H9 (cell line): ENCODE measurements at regions not wholly inside any gene's neighbourhood (a gene's known extent, or its start where the extent isn't known, plus 50 kb on each side); places are given as distances from the start of the nearest gene placed in this dataset.

Source experiments
- DNase-seq: peaks from one replicate; pipeline ENCODE4 v3.0.0-alpha.2; 2017
- H2AFZ ChIP-seq: one replicate; pipeline ENCODE4 v1.6.1; 2013; ENCODE audit warnings: mild to moderate bottlenecking, low read length, control low read depth, moderate library complexity
- H2AK5ac ChIP-seq: 2 replicates; pipeline ENCODE4 v1.6.1; 2013; ENCODE audit warnings: low read length, control low read depth, mixed read lengths; ENCODE audit not compliant: insufficient read length
- H2BK120ac ChIP-seq: one replicate; pipeline ENCODE4 v1.6.1; 2013; ENCODE audit warnings: low read depth, mild to moderate bottlenecking, low read length, control low read depth, inconsistent platforms; ENCODE audit not compliant: poor library complexity, severe bottlenecking
- H2BK12ac ChIP-seq: 2 replicates; pipeline ENCODE4 v1.6.1; 2013; ENCODE audit warnings: low read length, control low read depth, mixed read lengths, low read depth; ENCODE audit not compliant: insufficient read length
- H2BK15ac ChIP-seq: 2 replicates; pipeline ENCODE4 v1.6.1; 2013; ENCODE audit warnings: low read depth, low read length, control low read depth
- H2BK20ac ChIP-seq: one replicate; pipeline ENCODE4 v1.6.1; 2013; ENCODE audit warnings: low read depth, mild to moderate bottlenecking, low read length, control low read depth, inconsistent platforms; ENCODE audit not compliant: poor library complexity, severe bottlenecking
- H2BK5ac ChIP-seq: 2 replicates; pipeline ENCODE4 v1.6.1; 2013; ENCODE audit warnings: low read length, control low read depth, mixed read lengths; ENCODE audit not compliant: insufficient read length
- H3K14ac ChIP-seq: 2 replicates; pipeline ENCODE4 v1.6.1; 2013; ENCODE audit warnings: low read length, control low read depth; ENCODE audit not compliant: insufficient read depth
- H3K18ac ChIP-seq: 2 replicates; pipeline ENCODE4 v1.6.1; 2013; ENCODE audit warnings: low read depth, mild to moderate bottlenecking, mixed read lengths, low read length, control low read depth; ENCODE audit not compliant: insufficient read length
- H3K23ac ChIP-seq: 2 replicates; pipeline ENCODE4 v1.6.1; 2013; ENCODE audit warnings: low read length, control low read depth, mixed read lengths, low read depth; ENCODE audit not compliant: insufficient read length
- H3K23me2 ChIP-seq: 2 replicates; pipeline ENCODE4 v1.6.1; 2013; ENCODE audit warnings: low read depth, mild to moderate bottlenecking, mixed read lengths, low read length, control low read depth; ENCODE audit not compliant: insufficient read length, poor library complexity, severe bottlenecking
- H3K27ac ChIP-seq: 2 replicates; pipeline ENCODE4 v1.5.1; 2013; ENCODE audit warnings: low read length, control low read depth, mixed read lengths, low read depth; ENCODE audit not compliant: insufficient read length
- H3K27me3 ChIP-seq: 2 replicates; pipeline ENCODE4 v1.6.1; 2013; ENCODE audit warnings: low read length, control low read depth, inconsistent platforms; ENCODE audit not compliant: insufficient read depth
- H3K4ac ChIP-seq: 2 replicates; pipeline ENCODE4 v1.6.1; 2013; ENCODE audit warnings: low read depth, mild to moderate bottlenecking, control low read depth, inconsistent platforms, low read length, moderate library complexity
- H3K4me1 ChIP-seq: 2 replicates; pipeline ENCODE4 v1.6.1; 2013; ENCODE audit warnings: low read length, control low read depth, inconsistent platforms; ENCODE audit not compliant: insufficient read depth
- H3K4me2 ChIP-seq: 2 replicates; pipeline ENCODE4 v1.6.1; 2013; ENCODE audit warnings: low read length, control low read depth, mixed read lengths; ENCODE audit not compliant: insufficient read length, insufficient read depth
- H3K56ac ChIP-seq: 2 replicates; pipeline ENCODE4 v1.6.1; 2013; ENCODE audit warnings: low read depth, mild to moderate bottlenecking, mixed read lengths, low read length, control low read depth; ENCODE audit not compliant: insufficient read length
- H3K79me1 ChIP-seq: 2 replicates; pipeline ENCODE4 v1.6.1; 2013; ENCODE audit warnings: low read depth, mild to moderate bottlenecking, moderate library complexity, low read length, control low read depth, inconsistent platforms; ENCODE audit not compliant: insufficient read depth, poor library complexity, severe bottlenecking
- H3K79me2 ChIP-seq: 2 replicates; pipeline ENCODE4 v1.6.1; 2013; ENCODE audit warnings: low read length, control low read depth, inconsistent platforms; ENCODE audit not compliant: insufficient read depth
- H3K9ac ChIP-seq: 2 replicates; pipeline ENCODE4 v1.6.1; 2013; ENCODE audit warnings: low read length, control low read depth, mixed read lengths; ENCODE audit not compliant: insufficient read length; ENCODE audit errors: extremely low read depth
- H3K9me3 ChIP-seq: one replicate; pipeline ENCODE4 v1.6.1; 2013; ENCODE audit warnings: low read depth, low read length, inconsistent platforms; ENCODE audit not compliant: control insufficient read depth
- H3T11ph ChIP-seq: one replicate; pipeline ENCODE4 v1.6.1; 2013; ENCODE audit warnings: mild to moderate bottlenecking, low read length, control low read depth, inconsistent platforms
- H4K20me1 ChIP-seq: one replicate; pipeline ENCODE4 v1.6.1; 2013; ENCODE audit not compliant: control insufficient read depth, insufficient read length, insufficient read depth
- H4K5ac ChIP-seq: 2 replicates; pipeline ENCODE4 v1.6.1; 2013; ENCODE audit warnings: low read depth, mild to moderate bottlenecking, mixed read lengths, low read length, control low read depth; ENCODE audit not compliant: insufficient read length
- H4K8ac ChIP-seq: replicated peaks from 2 replicates; pipeline ENCODE4 v1.6.1; 2013; ENCODE audit warnings: low read length, control low read depth, mixed read lengths, low read depth; ENCODE audit not compliant: insufficient read length
- H4K91ac ChIP-seq: 2 replicates; pipeline ENCODE4 v1.6.1; 2013; ENCODE audit warnings: low read depth, mild to moderate bottlenecking, moderate library complexity, mixed read lengths, low read length, control low read depth; ENCODE audit not compliant: insufficient read length
- H3K27ac Mint-ChIP-seq, 3 experiments: 2 replicates in 2 of 3; 3 replicates in 1 of 3; pipeline ENCODE4 v1.8.0; 2020 to 2021; ENCODE audit warnings: mixed read lengths in 3 of 3, mild to moderate bottlenecking in 1 of 3, moderate library complexity in 1 of 3
- H3K27me3 Mint-ChIP-seq: 2 replicates; pipeline ENCODE4 v1.8.0; 2021; ENCODE audit warnings: low read depth, mild to moderate bottlenecking, moderate library complexity, mixed read lengths
- H3K36me3 Mint-ChIP-seq, 3 experiments: 2 replicates in 2 of 3; 3 replicates in 1 of 3; pipeline ENCODE4 v1.8.0; 2020 to 2021; ENCODE audit warnings: low read depth in 3 of 3, mixed read lengths in 3 of 3; ENCODE audit not compliant: insufficient read depth in 1 of 3
- H3K4me1 Mint-ChIP-seq, 2 experiments: 2 replicates each; pipeline ENCODE4 v1.8.0; 2020; ENCODE audit warnings: mixed read lengths in 2 of 2
- H3K4me3 Mint-ChIP-seq, 2 experiments: 2 replicates in 1 of 2; 3 replicates in 1 of 2; pipeline ENCODE4 v1.8.0; 2020 to 2021; ENCODE audit warnings: mild to moderate bottlenecking in 2 of 2, mixed read lengths in 2 of 2, moderate library complexity in 1 of 2
- H3K9me3 Mint-ChIP-seq, 2 experiments: 2 replicates in 1 of 2; 3 replicates in 1 of 2; pipeline ENCODE4 v1.8.0; 2020; ENCODE audit warnings: mild to moderate bottlenecking in 2 of 2, mixed read lengths in 2 of 2, moderate library complexity in 1 of 2
- CTCF ChIP-seq: fragments of 200-600 bp; sonication (generic); conservative IDR thresholded peaks from 3 replicates; pipeline ENCODE4 v1.8.0; 2021; ENCODE audit warnings: antibody characterized with exemption, mild to moderate bottlenecking
- WGBS: extraction: QIAGEN DNeasy Blood & Tissue Kit; methylation state at CpG from one replicate; pipeline ENCODE4 v1.1.7; 2013; ENCODE audit warnings: missing lambda C conversion rate, low lambda C conversion rate, mixed read lengths; ENCODE audit not compliant: insufficient read length; ENCODE audit errors: extremely low coverage; 5-methylcytosine and 5-hydroxymethylcytosine counted together

- no peak overlapping the region for H3K27ac Mint-ChIP-seq
Measured at GRCh38 chr4:119930546-119930945, 136.1 kb downstream of the MAD2L1 start.

More at GRCh38 chr4:119930546-119930945, 136.1 kb downstream of the MAD2L1 start:
- Histone ChIP-seq H3K4ac (no peak overlapping the region), H2BK15ac (no peak overlapping the region), H3K27me3 (no peaks in the 10 kb centered on the region), H3K27ac (no peak overlapping the region), H2BK120ac (no peak overlapping the region), H4K8ac (no peak overlapping the region), H3K56ac (no peak overlapping the region), H3K18ac (no peak overlapping the region), H3K14ac (no peak overlapping the region), H2BK5ac (no peak overlapping the region), H2BK20ac (no peak overlapping the region), H2BK12ac (no peak overlapping the region), H3K9ac (no peak overlapping the region), H3K23ac (no peak overlapping the region), H2AFZ (no peak overlapping the region), H4K91ac (no peak overlapping the region), H4K5ac (no peak overlapping the region), H3K79me2 (no peaks in the 10 kb centered on the region), H3K4me1 (no peaks in the 10 kb centered on the region), H3K23me2 (no peaks in the 10 kb centered on the region), H3K4me2 (no peak overlapping the region), H3K79me1 (no peaks in the 10 kb centered on the region), H2AK5ac (no peak overlapping the region), H3K9me3 (no peaks in the 10 kb centered on the region), H3T11ph (no peak overlapping the region), H4K20me1 (no peaks in the 10 kb centered on the region)
- H3K36me3 Mint-ChIP-seq = no peaks in the 10 kb centered on the region
- no peaks in the 10 kb centered on the region for H3K27me3 Mint-ChIP-seq
- no peak overlapping the region for H3K4me3 Mint-ChIP-seq
- no peaks in the 10 kb centered on the region for H3K9me3 Mint-ChIP-seq
- no peak for TF ChIP-seq CTCF
- no CpG with 5 or more reads among the region's 1 CpG for WGBS
- H3K4me1 Mint-ChIP-seq = no peaks in the 10 kb centered on the region
- DNase-seq = no peak
